ENCODE measurements at regions not wholly inside any gene's neighbourhood (a gene's known extent, or its start where the extent isn't known, plus 50 kb on each side); places are given as distances from the start of the nearest gene placed in this dataset.
A peak's percentile ranks its signal among the peaks of the same experiment; 100 is the strongest.

GRCh38 chr6:25174678-25175077 lies 104.5 kb upstream of the CARMIL1 start:
- Histone ChIP-seq H3K9ac (ENCODE audit: low read length) (no peak overlapping the region), H3K79me1 (ENCODE audit: low read length) (no peaks in the 10 kb centered on the region), H4K5ac (ENCODE audit: low read length) (no peak overlapping the region), H3K79me2 (ENCODE audit: control insufficient read depth, insufficient read depth, low read length) (no peaks in the 10 kb centered on the region), H3K36me3 (ENCODE audit: control insufficient read depth, insufficient read depth, low read length) (no peaks in the 10 kb centered on the region), H4K8ac (ENCODE audit: low read depth, low read length) (no peak overlapping the region), H2BK5ac (ENCODE audit: low read length) (no peak overlapping the region), H2AK5ac (ENCODE audit: low read length) (no peak overlapping the region), H3K4me3 (ENCODE audit: low read length) (no peak overlapping the region), H2BK120ac (ENCODE audit: low read depth, low read length) (no peak overlapping the region), H3K27ac (ENCODE audit: low read depth, low read length) (no peak overlapping the region), H3K56ac (ENCODE audit: low read length) (no peak overlapping the region), H3K18ac (ENCODE audit: low read length) (no peak overlapping the region), H3K4me1 (ENCODE audit: control insufficient read depth, low read depth, low read length) (no peaks in the 10 kb centered on the region), H3K4me2 (ENCODE audit: low read length) (no peak overlapping the region), H3K4ac (ENCODE audit: low read depth, low read length) (no peak overlapping the region), H3K23ac (ENCODE audit: low read length) (no peak overlapping the region), H3K27me3 (ENCODE audit: insufficient read depth, low read length, poor library complexity) (no peaks in the 10 kb centered on the region), H2BK15ac (replicated peaks; ENCODE audit: low read depth) (no peak overlapping the region)
- DNase-seq: no peak
- no CpG with 5 or more reads among the region's 6 CpGs for WGBS (ENCODE audit: extremely low coverage, insufficient coverage, low lambda C conversion rate)

- Histone ChIP-seq H3K4me1 (ENCODE audit: control insufficient read depth, low read depth, low read length) (no peaks in the 10 kb centered on the region), H2BK120ac (ENCODE audit: low read depth, low read length) (no peak overlapping the region), H3K9ac (ENCODE audit: low read length) (no peak overlapping the region), H3K23ac (ENCODE audit: low read length) (no peak overlapping the region), H4K5ac (ENCODE audit: low read length) (no peak overlapping the region), H3K27ac (ENCODE audit: low read depth, low read length) (no peak overlapping the region), H3K79me2 (ENCODE audit: control insufficient read depth, insufficient read depth, low read length) (no peaks in the 10 kb centered on the region), H2AK5ac (ENCODE audit: low read length) (no peak overlapping the region), H3K56ac (ENCODE audit: low read length) (no peak overlapping the region), H3K18ac (ENCODE audit: low read length) (no peak overlapping the region), H2BK15ac (replicated peaks; ENCODE audit: low read depth) (no peak overlapping the region), H3K4me2 (ENCODE audit: low read length) (no peak overlapping the region), H3K27me3 (ENCODE audit: insufficient read depth, low read length, poor library complexity) (no peaks in the 10 kb centered on the region), H3K79me1 (ENCODE audit: low read length) (no peaks in the 10 kb centered on the region), H4K8ac (ENCODE audit: low read depth, low read length) (no peak overlapping the region), H3K4me3 (ENCODE audit: low read length) (no peak overlapping the region), H3K4ac (ENCODE audit: low read depth, low read length) (no peak overlapping the region), H3K36me3 (ENCODE audit: control insufficient read depth, insufficient read depth, low read length) (no peaks in the 10 kb centered on the region), H2BK5ac (ENCODE audit: low read length) (no peak overlapping the region)
- WGBS (ENCODE audit: extremely low coverage, insufficient coverage, low lambda C conversion rate): no CpG with 5 or more reads among the region's 6 CpGs
- DNase-seq: peak; percentile 69
Observed at GRCh38 chr6:25175196-25175595, 104.0 kb upstream of the CARMIL1 start.

- no peak overlapping the region for H3K9ac ChIP-seq (ENCODE audit: low read length)
- H4K8ac ChIP-seq (ENCODE audit: low read depth, low read length): peak overlapping the region; percentile 76
- no peak overlapping the region for H3K18ac ChIP-seq (ENCODE audit: low read length)
- no peak overlapping the region for H2BK15ac ChIP-seq (replicated peaks; ENCODE audit: low read depth)
- H3K4me3 ChIP-seq (ENCODE audit: low read length): no peak overlapping the region
- peak; percentile 23 for DNase-seq
- H3K4me2 ChIP-seq (ENCODE audit: low read length): no peak overlapping the region
- no peak overlapping the region for H2AK5ac ChIP-seq (ENCODE audit: low read length)
- H2BK120ac ChIP-seq (ENCODE audit: low read depth, low read length): no peak overlapping the region
- H4K5ac ChIP-seq (ENCODE audit: low read length): no peak overlapping the region
- H3K27ac ChIP-seq (ENCODE audit: low read depth, low read length): no peak overlapping the region
- H3K79me1 ChIP-seq (ENCODE audit: low read length): no peaks in the 10 kb centered on the region
- no CpG with 5 or more reads among the region's 2 CpGs for WGBS (ENCODE audit: extremely low coverage, insufficient coverage, low lambda C conversion rate)
- no peak overlapping the region for H3K23ac ChIP-seq (ENCODE audit: low read length)
- H3K36me3 ChIP-seq (ENCODE audit: control insufficient read depth, insufficient read depth, low read length): no peaks in the 10 kb centered on the region
- H3K56ac ChIP-seq (ENCODE audit: low read length): no peak overlapping the region
- no peak overlapping the region for H2BK5ac ChIP-seq (ENCODE audit: low read length)
- no peaks in the 10 kb centered on the region for H3K4me1 ChIP-seq (ENCODE audit: control insufficient read depth, low read depth, low read length)
- no peaks in the 10 kb centered on the region for H3K79me2 ChIP-seq (ENCODE audit: control insufficient read depth, insufficient read depth, low read length)
- H3K27me3 ChIP-seq (ENCODE audit: insufficient read depth, low read length, poor library complexity): no peaks in the 10 kb centered on the region
- no peak overlapping the region for H3K4ac ChIP-seq (ENCODE audit: low read depth, low read length)
Observed at GRCh38 chr6:25175681-25176080, 103.5 kb upstream of the CARMIL1 start.

GRCh38 chr6:25176466-25176865 lies 102.7 kb upstream of the CARMIL1 start:
- Histone ChIP-seq H3K36me3 (ENCODE audit: control insufficient read depth, insufficient read depth, low read length) (no peaks in the 10 kb centered on the region), H3K9ac (ENCODE audit: low read length) (no peak overlapping the region), H3K79me1 (ENCODE audit: low read length) (no peaks in the 10 kb centered on the region), H3K4ac (ENCODE audit: low read depth, low read length) (no peak overlapping the region), H4K8ac (ENCODE audit: low read depth, low read length) (no peak overlapping the region), H3K27me3 (ENCODE audit: insufficient read depth, low read length, poor library complexity) (no peaks in the 10 kb centered on the region), H3K18ac (ENCODE audit: low read length) (no peak overlapping the region), H2BK5ac (ENCODE audit: low read length) (no peak overlapping the region), H3K56ac (ENCODE audit: low read length) (no peak overlapping the region), H3K4me3 (ENCODE audit: low read length) (no peak overlapping the region), H4K5ac (ENCODE audit: low read length) (no peak overlapping the region), H3K4me2 (ENCODE audit: low read length) (no peak overlapping the region), H2BK120ac (ENCODE audit: low read depth, low read length) (no peak overlapping the region), H3K79me2 (ENCODE audit: control insufficient read depth, insufficient read depth, low read length) (no peaks in the 10 kb centered on the region), H3K4me1 (ENCODE audit: control insufficient read depth, low read depth, low read length) (no peaks in the 10 kb centered on the region), H3K23ac (ENCODE audit: low read length) (no peak overlapping the region), H3K27ac (ENCODE audit: low read depth, low read length) (no peak overlapping the region), H2BK15ac (replicated peaks; ENCODE audit: low read depth) (no peak overlapping the region), H2AK5ac (ENCODE audit: low read length) (no peak overlapping the region)
- no peak for DNase-seq

- no peak overlapping the region for H3K9ac ChIP-seq (ENCODE audit: low read length)
- no peaks in the 10 kb centered on the region for H3K79me2 ChIP-seq (ENCODE audit: control insufficient read depth, insufficient read depth, low read length)
- no peak overlapping the region for H2BK5ac ChIP-seq (ENCODE audit: low read length)
- H3K79me1 ChIP-seq (ENCODE audit: low read length): no peaks in the 10 kb centered on the region
- H4K8ac ChIP-seq (ENCODE audit: low read depth, low read length): no peak overlapping the region
- H4K5ac ChIP-seq (ENCODE audit: low read length): no peak overlapping the region
- no peak overlapping the region for H2BK15ac ChIP-seq (replicated peaks; ENCODE audit: low read depth)
- H2BK120ac ChIP-seq (ENCODE audit: low read depth, low read length): no peak overlapping the region
- no peak overlapping the region for H3K4me2 ChIP-seq (ENCODE audit: low read length)
- H3K4me3 ChIP-seq (ENCODE audit: low read length): no peak overlapping the region
- H3K4me1 ChIP-seq (ENCODE audit: control insufficient read depth, low read depth, low read length): no peaks in the 10 kb centered on the region
- no peak overlapping the region for H3K23ac ChIP-seq (ENCODE audit: low read length)
- no peak overlapping the region for H2AK5ac ChIP-seq (ENCODE audit: low read length)
- H3K27me3 ChIP-seq (ENCODE audit: insufficient read depth, low read length, poor library complexity): no peaks in the 10 kb centered on the region
- no peak overlapping the region for H3K27ac ChIP-seq (ENCODE audit: low read depth, low read length)
- H3K18ac ChIP-seq (ENCODE audit: low read length): no peak overlapping the region
- DNase-seq: no peak
- WGBS (ENCODE audit: extremely low coverage, insufficient coverage, low lambda C conversion rate): no CpG with 5 or more reads among the region's 1 CpG
- H3K36me3 ChIP-seq (ENCODE audit: control insufficient read depth, insufficient read depth, low read length): no peaks in the 10 kb centered on the region
- H3K4ac ChIP-seq (ENCODE audit: low read depth, low read length): no peak overlapping the region
- H3K56ac ChIP-seq (ENCODE audit: low read length): no peak overlapping the region
Observed at GRCh38 chr6:25177500-25178028, 101.6 kb upstream of the CARMIL1 start.

GRCh38 chr6:25178336-25179035 lies 100.7 kb upstream of the CARMIL1 start:
- Histone ChIP-seq H3K4me3 (ENCODE audit: low read length) (no peak overlapping the region), H3K36me3 (ENCODE audit: control insufficient read depth, insufficient read depth, low read length) (no peaks in the 10 kb centered on the region), H3K79me1 (ENCODE audit: low read length) (no peaks in the 10 kb centered on the region), H3K18ac (ENCODE audit: low read length) (no peak overlapping the region), H2BK5ac (ENCODE audit: low read length) (no peak overlapping the region), H3K4me1 (ENCODE audit: control insufficient read depth, low read depth, low read length) (no peaks in the 10 kb centered on the region), H3K23ac (ENCODE audit: low read length) (no peak overlapping the region), H2BK15ac (replicated peaks; ENCODE audit: low read depth) (no peak overlapping the region), H2BK120ac (ENCODE audit: low read depth, low read length) (no peak overlapping the region), H3K4ac (ENCODE audit: low read depth, low read length) (no peak overlapping the region), H3K4me2 (ENCODE audit: low read length) (no peak overlapping the region), H4K5ac (ENCODE audit: low read length) (no peak overlapping the region), H3K79me2 (ENCODE audit: control insufficient read depth, insufficient read depth, low read length) (no peaks in the 10 kb centered on the region), H3K27ac (ENCODE audit: low read depth, low read length) (no peak overlapping the region), H3K56ac (ENCODE audit: low read length) (no peak overlapping the region), H4K8ac (ENCODE audit: low read depth, low read length) (no peak overlapping the region), H2AK5ac (ENCODE audit: low read length) (no peak overlapping the region), H3K27me3 (ENCODE audit: insufficient read depth, low read length, poor library complexity) (no peaks in the 10 kb centered on the region), H3K9ac (ENCODE audit: low read length) (no peak overlapping the region)
- no peak for DNase-seq
- WGBS (ENCODE audit: extremely low coverage, insufficient coverage, low lambda C conversion rate): no CpG with 5 or more reads among the region's 8 CpGs
